ENCODE measurements at regions not wholly inside any gene's neighbourhood (a gene's known extent, or its start where the extent isn't known, plus 50 kb on each side); places are given as distances from the start of the nearest gene placed in this dataset.

DNA sequence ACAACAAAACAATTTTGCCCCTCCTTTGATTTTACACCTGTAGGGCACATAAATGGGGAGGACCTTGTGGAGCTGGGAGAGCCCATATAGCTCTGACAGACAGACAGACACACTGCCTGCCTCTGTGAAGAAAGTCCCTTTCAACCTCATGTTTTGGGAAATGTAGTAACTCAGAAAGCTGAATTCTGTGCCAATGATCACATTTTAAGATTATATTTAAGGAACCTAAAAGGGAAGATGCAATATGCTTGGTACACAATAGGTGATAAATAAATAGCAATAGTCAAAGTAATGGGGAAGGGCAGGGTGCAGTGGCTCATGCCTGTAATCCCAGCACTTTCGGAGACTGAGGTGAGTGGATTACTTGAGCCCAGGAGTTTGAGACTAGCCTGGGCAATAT is 446.4 kb upstream of the ID2 start:
- TF ChIP-seq ZNF274 (IDR thresholded peaks at IDR 0.05; ENCODE audit: low read depth, low read length) (no peak), SUZ12 (IDR thresholded peaks at IDR 0.05; ENCODE audit: extremely low read depth, insufficient read depth, insufficient read length) (no peak), YY1 (IDR thresholded peaks at IDR 0.05; ENCODE audit: insufficient read depth, insufficient read length) (no peak)

Measured in NT2/D1 (cell line).